GM19043 (cell line): ENCODE measurements at regions not wholly inside any gene's neighbourhood (a gene's known extent, or its start where the extent isn't known, plus 50 kb on each side); places are given as distances from the start of the nearest gene placed in this dataset.

Experiments
- ATAC-seq: cut with Tn5 transposase; IDR thresholded peaks from one replicate; pipeline ENCODE4 v1.9.1; 2021; ENCODE audit warnings: low read depth; ENCODE audit not compliant: unreplicated experiment

DNA sequence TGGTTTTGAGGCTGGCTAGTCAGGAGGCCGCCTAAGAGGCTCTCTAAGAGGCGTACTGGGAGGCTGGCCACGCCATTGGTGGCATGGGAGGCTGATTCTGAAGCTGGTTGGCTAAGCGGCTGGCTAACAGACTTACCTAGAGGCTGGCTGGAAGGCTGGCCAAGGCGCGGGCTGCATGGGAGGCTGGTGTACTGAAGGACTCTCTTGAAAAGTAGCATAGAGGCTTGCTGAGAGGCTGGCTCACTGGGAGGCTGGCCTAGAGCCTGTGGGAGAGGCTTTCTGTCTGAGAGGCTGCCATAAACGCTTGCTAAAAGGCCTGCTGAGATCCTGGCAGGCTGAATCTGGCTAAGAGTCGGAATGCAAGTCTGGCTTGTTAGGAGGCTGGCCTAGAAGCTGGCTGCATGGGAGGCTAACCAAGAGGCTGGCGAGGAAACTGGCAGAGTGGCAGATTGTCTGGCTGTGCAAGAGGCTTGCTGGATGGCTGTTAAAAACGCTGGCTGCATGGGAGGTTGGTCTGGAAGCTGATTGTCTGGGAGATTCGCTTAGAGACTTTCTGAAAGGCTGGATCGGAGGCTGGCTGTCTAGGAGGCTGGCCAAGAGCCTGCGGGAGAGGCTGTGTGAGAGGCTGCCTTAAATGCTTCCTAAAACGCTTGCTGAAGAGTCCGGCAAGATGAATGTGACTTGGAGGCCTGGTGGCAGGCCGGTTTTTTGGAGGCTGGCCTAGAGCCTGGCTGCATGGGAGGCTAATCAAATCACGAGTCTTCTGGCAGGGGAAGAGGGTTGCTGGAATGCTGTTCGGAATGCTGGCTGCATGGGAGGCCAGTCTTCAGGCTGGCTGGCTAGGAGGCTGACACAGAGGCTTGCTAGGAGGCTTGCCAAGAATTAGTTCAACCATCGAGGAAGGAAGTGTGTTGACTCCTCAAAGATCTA, 134.2 kb downstream of the OR13A1 start:
- no peak for ATAC-seq

DNA sequence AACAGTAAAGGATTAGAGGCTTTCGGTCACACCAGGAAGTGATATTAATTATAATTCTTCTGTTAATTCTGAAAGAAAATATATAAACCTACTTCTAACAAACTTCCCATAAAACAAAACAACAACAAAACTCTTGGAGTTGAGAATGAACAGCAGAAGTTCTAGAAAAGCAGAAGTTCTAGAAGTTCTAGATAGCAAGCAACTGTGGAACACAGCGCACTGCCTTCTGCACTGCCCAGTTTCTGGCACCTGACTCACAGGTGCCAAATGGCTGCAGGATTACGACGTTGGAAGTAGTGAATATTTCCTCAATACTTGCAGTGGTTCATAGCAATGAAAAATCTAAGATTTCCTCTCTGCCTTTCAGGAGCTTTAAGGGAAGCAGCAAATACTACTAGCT, 132.2 kb downstream of the OR13A1 start:
- no peak for ATAC-seq

- no peak for ATAC-seq
These were observed 117.5 kb downstream of the OR13A1 start for GRCh38 chr10:45197816-45198485.

DNA sequence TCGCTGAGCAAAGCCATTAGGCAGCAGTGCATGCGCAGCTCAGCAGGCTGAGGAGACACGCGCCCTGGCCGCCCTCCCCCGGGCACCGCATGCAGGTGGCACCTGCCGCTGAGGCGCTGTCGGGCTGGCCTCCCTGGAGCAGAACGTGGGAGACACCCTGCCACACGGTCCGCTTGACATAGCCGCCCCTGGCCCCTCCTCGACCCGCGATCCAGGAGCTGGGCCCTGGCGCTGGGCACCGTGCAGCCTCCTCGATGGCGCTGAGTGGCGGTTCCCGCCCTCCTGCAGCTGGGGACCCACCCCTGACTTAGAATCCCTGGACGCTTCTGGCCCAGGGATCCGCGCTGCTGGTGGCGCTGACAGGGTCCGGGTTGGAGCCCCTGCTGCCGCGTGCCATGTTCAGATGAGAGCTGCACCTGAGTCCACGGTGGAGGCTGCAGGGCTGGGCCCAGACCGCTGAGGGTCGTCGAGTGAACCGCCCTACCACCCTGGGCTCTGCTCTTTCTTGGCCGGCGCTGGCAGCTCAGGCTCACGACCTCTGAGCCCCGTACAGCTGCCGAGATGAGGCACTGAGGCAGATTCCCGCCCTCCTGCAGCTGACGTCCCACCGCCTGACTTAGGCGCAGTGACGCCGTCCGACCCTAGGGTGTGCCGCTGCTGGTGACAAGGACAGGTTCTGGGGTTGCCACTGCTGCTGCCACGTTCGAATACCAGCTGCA, 116.8 kb downstream of the OR13A1 start:
- ATAC-seq, result no peak

DNA sequence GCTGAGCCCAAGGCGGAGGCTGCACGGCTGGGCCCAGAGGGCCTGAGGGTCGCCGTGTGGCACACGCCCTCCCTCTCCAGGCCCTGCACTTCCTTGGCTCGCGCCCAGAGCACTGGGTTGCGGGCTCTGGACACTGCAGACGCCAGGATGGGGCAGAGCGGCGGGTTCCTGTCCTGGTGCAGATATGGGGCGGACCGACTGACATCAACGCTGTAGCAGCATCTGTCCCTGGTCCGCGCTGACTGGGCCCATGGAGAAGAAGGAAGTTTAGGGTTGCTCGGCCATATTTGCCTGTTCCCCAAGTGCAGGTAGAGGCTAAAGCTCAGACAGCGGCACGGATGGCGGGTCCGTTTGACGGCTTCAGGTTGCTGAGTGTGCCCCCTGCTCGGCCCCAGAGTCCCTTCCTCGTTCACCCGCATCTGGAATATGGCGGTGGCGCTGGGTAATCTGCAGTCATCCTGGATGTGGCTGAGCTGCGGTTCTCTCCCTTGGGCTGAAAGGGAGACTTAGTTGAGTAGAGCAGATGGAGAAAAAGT, 116.1 kb downstream of the OR13A1 start:
- no peak for ATAC-seq

GRCh38 chr10:45201271-45201670, 114.1 kb downstream of the OR13A1 start:
- ATAC-seq, result no peak

- ATAC-seq, result no peak
These were observed 113.2 kb downstream of the OR13A1 start for GRCh38 chr10:45202242-45202641.

GRCh38 chr10:45204954-45205775, 110.2 kb downstream of the OR13A1 start:
- ATAC-seq, result no peak

DNA sequence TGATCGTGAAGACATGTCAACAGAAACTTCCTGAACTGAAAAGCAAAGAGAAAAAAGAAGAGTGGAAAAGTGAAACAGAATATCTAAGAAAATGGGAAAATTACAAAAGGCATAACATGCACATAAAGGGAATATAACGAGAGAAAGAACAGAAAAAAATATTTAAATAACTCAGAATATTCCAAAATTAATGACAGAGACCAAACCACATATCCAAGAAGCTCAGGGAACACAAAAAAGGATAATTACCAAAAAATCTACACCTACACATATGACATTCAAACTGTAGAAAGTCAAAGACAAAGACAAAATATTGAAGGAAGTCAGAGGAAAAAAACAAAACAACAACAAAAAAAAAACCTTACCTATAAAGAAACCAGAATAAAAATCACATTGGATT, 105.5 kb downstream of the OR13A1 start:
- ATAC-seq, result no peak

- ATAC-seq, result no peak
These were observed 103.8 kb downstream of the OR13A1 start for GRCh38 chr10:45211576-45211975.

GRCh38 chr10:45219416-45219815, 96.0 kb downstream of the OR13A1 start:
- ATAC-seq, result no peak

DNA sequence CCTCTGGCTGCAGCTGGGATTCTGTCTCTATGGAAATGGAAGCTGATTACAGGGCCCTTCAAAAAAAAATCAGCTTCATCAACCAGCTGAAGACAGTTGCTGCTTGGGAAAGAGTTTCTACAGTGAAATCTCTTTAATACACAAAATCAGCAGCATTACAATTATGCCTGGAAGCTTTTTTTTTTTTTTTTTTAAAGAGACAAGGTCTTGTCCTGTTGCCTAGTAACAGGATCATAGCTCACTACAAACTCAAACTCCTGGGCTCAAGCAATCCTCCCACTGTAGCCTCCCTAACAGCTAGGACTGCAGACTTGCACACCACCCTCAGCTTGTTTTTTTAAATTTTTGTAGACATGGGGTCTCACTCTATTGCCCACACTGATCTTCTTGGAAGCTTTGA, 94.5 kb downstream of the OR13A1 start:
- ATAC-seq, result no peak

GRCh38 chr10:45224219-45224841, 91.1 kb downstream of the OR13A1 start:
- ATAC-seq, result no peak

DNA sequence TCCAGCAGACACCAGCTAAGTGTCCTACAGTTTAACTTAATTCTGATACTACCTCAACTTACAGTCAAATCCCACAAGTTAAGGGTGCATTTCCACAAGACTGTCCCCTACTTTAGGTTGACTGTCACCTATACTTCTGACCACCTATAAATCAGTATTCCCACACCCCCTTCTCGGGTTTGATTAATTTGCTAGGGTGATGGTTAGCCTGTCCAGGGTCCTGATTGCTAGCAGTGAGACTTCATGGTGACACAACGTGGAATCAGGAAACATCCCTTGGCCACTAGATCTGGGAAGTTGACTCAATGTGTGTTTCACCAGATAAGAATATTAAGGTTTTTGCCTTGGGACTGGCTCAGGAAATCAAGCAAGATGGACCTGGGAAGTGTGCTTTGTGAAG, 88.4 kb downstream of the OR13A1 start:
- ATAC-seq, result no peak

DNA sequence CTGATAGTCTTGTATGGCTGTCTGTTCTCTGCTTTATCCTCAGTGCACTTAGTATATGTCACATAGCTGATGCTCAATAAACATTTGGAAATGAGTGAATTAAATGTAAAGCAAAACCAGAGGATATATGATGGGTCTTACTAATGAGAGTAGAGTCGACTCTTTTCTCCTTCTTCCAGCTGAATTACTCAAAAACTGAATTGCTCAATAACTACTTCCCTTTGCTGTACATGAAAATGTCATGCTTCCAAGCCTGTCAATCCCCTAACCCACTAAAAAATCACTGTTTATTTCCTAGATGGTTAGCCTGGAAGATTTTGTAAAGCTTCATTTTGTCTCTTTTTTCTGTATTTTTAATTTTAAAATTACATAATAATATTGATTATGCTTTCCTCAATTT, 88.0 kb downstream of the OR13A1 start:
- ATAC-seq, result no peak

DNA sequence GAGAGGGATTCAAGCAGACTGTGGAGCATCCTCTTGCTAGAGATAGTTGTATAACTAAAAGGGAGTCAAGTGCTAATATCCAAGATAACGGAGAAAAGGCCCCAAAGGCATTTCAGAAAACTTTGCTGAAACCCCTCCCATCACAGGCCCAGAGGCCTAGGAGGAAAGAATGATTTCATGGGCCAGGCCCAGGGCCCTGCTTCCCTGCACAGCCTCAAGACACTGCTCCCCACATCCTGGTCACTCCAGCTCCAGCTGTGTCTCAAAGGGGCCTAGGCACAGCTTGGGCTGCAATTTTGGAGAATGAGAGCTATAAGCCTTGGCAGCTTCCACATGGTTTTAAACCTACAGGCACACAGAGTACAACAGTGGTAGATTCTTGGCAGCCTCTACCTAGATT, 85.6 kb downstream of the OR13A1 start:
- ATAC-seq, result no peak

DNA sequence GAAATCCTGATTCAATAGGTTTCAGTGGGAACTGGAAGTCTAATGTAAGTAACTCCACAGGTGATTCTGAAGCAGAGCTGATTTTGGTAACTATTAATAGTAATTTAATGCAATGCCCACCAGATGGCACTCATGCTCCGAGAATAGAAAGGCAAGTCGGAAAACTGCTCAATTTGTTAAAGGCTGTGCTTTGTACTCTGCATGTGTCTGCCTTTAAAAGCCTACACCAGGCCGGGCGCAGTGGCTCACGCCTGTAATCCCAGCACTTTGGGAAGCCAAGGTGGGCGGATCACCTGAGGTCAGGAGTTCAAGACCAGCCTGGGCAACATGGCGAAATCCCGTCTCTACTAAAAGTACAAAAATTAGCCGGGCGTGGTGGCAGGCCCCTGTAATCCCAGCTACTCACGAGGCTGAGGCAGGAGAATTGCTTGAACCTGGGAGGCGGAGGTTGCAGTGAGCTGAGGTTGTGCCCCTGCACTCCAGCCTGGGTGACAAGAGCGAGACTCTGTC, 80.1 kb downstream of the OR13A1 start:
- ATAC-seq, result peak; percentile 70

DNA sequence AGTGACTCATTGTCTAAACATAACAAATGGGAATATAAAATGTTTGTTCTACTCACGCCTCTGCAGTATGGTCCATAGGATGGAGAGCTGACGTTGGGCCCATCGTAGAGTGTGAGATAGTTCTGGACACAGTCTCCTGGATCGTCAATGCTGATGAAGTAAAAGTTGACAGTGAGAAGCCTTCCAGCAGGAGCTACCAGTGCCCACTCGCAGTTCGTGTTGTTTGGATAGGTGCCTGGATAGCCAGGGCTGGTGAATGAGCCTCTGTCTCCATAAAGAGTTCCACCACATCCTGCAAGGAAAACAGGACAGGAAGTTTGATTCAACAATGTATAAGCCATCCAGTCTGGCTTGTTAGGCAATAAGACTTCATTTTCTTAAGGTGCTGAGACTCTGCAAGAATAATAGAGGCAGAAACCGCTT, 79.6 kb downstream of the OR13A1 start:
- no peak for ATAC-seq

GRCh38 chr10:45238896-45239295, 76.5 kb downstream of the OR13A1 start:
- no peak for ATAC-seq

DNA sequence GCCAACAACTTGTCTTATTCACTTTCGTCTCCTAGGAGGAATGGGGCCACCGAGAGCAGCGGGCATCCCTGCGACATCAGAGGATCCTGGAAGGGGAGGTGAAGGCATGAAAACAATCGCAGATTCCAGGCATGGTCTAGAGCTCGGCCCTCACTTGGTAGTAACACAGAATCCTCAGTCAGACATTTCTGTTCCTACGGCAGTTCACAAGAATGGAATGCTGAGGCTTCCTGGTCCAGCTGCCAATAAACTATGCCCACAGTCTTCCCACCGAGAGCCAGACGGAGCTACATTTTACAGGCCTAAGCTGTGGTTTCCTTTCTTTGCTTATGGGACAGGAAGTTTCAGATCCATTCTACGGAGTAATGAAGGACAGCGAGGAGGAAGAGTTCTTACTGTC, 75.8 kb downstream of the OR13A1 start:
- no peak for ATAC-seq
